Naive thymus-derived CD4-positive, alpha-beta T cell (primary cell): ENCODE measurements at regions not wholly inside any gene's neighbourhood (a gene's known extent, or its start where the extent isn't known, plus 50 kb on each side); places are given as distances from the start of the nearest gene placed in this dataset.
"Not testable (repeated sequence)": the region's sequence is repeated elsewhere in the genome, so short reads cannot be mapped to it uniquely, and the experiment has no call there.

Source experiments
- ATAC-seq: fragments of 150-1000 bp; cut with Tn5 transposase; 2 replicates; pipeline ENCODE4 v1.10.0; 2021; ENCODE audit warnings: mild to moderate bottlenecking, moderate library complexity
- CTCF ChIA-PET: fragments of 350-600 bp; sonication (Branson Sonifier 250); formaldehyde crosslinking; loops from one replicate; lab custom pipeline; 2021; ENCODE audit warnings: antibody characterized with exemption; lab: Charles Lee
- POLR2A ChIA-PET: fragments of 350-600 bp; sonication (Branson Sonifier 250); formaldehyde crosslinking; loops from one replicate; lab custom pipeline; 2021; ENCODE audit warnings: antibody characterized with exemption, inconsistent platforms; lab: Charles Lee
- DNase-seq, 9 donors: peaks; one replicate each; pipeline versions ENCODE4 v3.0.0 to v3.0.0-alpha.2; 2020 to 2022; ENCODE audit warnings: mixed read lengths in 1 of 9
- H3K27ac ChIP-seq: one replicate; pipeline ENCODE4 v1.7.0; 2013; ENCODE audit warnings: mild to moderate bottlenecking, low read depth, low read length, moderate library complexity
- H3K27me3 ChIP-seq, 2 donors: one replicate each; pipeline ENCODE4 v1.7.0; 2013; ENCODE audit warnings: low read length in 2 of 2, mild to moderate bottlenecking in 2 of 2, moderate library complexity in 2 of 2; ENCODE audit not compliant: control insufficient read depth in 2 of 2, insufficient read depth in 2 of 2
- H3K36me3 ChIP-seq, 3 experiments: 1 replicate in 2 of 3; 2 replicates in 1 of 3; pipeline ENCODE4 v1.7.0; 2013; ENCODE audit warnings: low read length in 3 of 3, mild to moderate bottlenecking in 3 of 3, moderate library complexity in 1 of 3; ENCODE audit not compliant: insufficient read depth in 3 of 3, control insufficient read depth in 2 of 3
- H3K4me1 ChIP-seq, 2 donors: one replicate each; pipeline ENCODE4 v1.7.0; 2013; ENCODE audit warnings: low read length in 2 of 2, mild to moderate bottlenecking in 2 of 2, moderate library complexity in 1 of 2; ENCODE audit not compliant: control insufficient read depth in 2 of 2, insufficient read depth in 2 of 2
- H3K4me3 ChIP-seq: 2 replicates; pipeline ENCODE4 v1.7.0; 2013; ENCODE audit warnings: mild to moderate bottlenecking, low read length
- H3K9me3 ChIP-seq, 3 experiments: 1 replicate in 2 of 3; 2 replicates in 1 of 3; pipeline ENCODE4 v1.7.0; 2013; ENCODE audit warnings: low read length in 3 of 3; ENCODE audit not compliant: control insufficient read depth in 2 of 3
- H3K27ac Mint-ChIP-seq, 9 donors: one replicate each; pipeline ENCODE4 v1.8.0; 2020 to 2022; ENCODE audit warnings: mixed read lengths in 9 of 9, mild to moderate bottlenecking in 8 of 9, moderate library complexity in 5 of 9, inconsistent platforms in 2 of 9
- H3K27me3 Mint-ChIP-seq, 5 donors: one replicate each; pipeline ENCODE4 v1.8.0; 2021 to 2022; ENCODE audit warnings: mixed read lengths in 5 of 5, mild to moderate bottlenecking in 1 of 5
- H3K36me3 Mint-ChIP-seq, 5 donors: one replicate each; pipeline ENCODE4 v1.8.0; 2020 to 2022; ENCODE audit warnings: mixed read lengths in 5 of 5, mild to moderate bottlenecking in 3 of 5, inconsistent platforms in 1 of 5
- H3K4me1 Mint-ChIP-seq, 7 donors: one replicate each; pipeline ENCODE4 v1.8.0; 2020 to 2022; ENCODE audit warnings: mixed read lengths in 7 of 7, mild to moderate bottlenecking in 3 of 7, inconsistent platforms in 1 of 7
- H3K4me3 Mint-ChIP-seq, 10 donors: one replicate each; pipeline ENCODE4 v1.8.0; 2020 to 2022; ENCODE audit warnings: mild to moderate bottlenecking in 10 of 10, mixed read lengths in 10 of 10, moderate library complexity in 6 of 10, inconsistent platforms in 2 of 10
- H3K9me3 Mint-ChIP-seq, 11 donors: one replicate each; pipeline ENCODE4 v1.8.0; 2020 to 2022; ENCODE audit warnings: mixed read lengths in 11 of 11, mild to moderate bottlenecking in 4 of 11, inconsistent platforms in 1 of 11, moderate library complexity in 1 of 11
- intact Hi-C, 2 donors: fragments of 100-400 bp; cut with micrococcal nuclease; formaldehyde crosslinking; loops; one replicate each; pipeline ENCODE4 v1.15.1; 2023

- Mint-ChIP-seq H3K9me3 (peaks cover 0 to 10% (median 3%) of the 10 kb centered on the region in 11 donors), H3K27ac (no peak overlapping the region), H3K27me3 (no peaks in the 10 kb centered on the region), H3K4me3 (no peak overlapping the region), H3K4me1 (no peaks in the 10 kb centered on the region), H3K36me3 (no peaks in the 10 kb centered on the region)
- intact Hi-C loops: no loop called here
- Histone ChIP-seq H3K27ac (no peak overlapping the region), H3K4me3 (no peak overlapping the region), H3K4me1 (no peaks in the 10 kb centered on the region), H3K36me3 (no peaks in the 10 kb centered on the region), H3K27me3 (no peaks in the 10 kb centered on the region), H3K9me3 (peaks cover 0 to 5% (median 0%) of the 10 kb centered on the region in 3 experiments)
- ATAC-seq (no peak), DNase-seq (no peak)
- POLR2A ChIA-PET: no interaction called here
- CTCF ChIA-PET: no interaction called here
Observed at GRCh38 chr11:97033178-97033577, 643.4 kb downstream of the JRKL start.

GRCh38 chr11:97048481-97048880, 658.7 kb downstream of the JRKL start:
- CTCF ChIA-PET: no interaction called here
- Mint-ChIP-seq H3K9me3 (peaks cover 0 to 18% (median 2%) of the 10 kb centered on the region in 11 donors), H3K4me1 (no peaks in the 10 kb centered on the region), H3K4me3 (no peak overlapping the region), H3K27ac (no peak overlapping the region), H3K27me3 (no peaks in the 10 kb centered on the region), H3K36me3 (no peaks in the 10 kb centered on the region)
- intact Hi-C loops: no loop called here
- no peaks in the 10 kb centered on the region for H3K27me3 ChIP-seq
- H3K36me3 ChIP-seq: no peaks in the 10 kb centered on the region
- no peak overlapping the region for H3K4me3 ChIP-seq
- DNase-seq (no peak), ATAC-seq (no peak)
- H3K27ac ChIP-seq: no peak overlapping the region
- no peaks in the 10 kb centered on the region for H3K4me1 ChIP-seq
- H3K9me3 ChIP-seq: no peaks in the 10 kb centered on the region
- POLR2A ChIA-PET: no interaction called here

GRCh38 chr11:97060184-97060583, 670.4 kb downstream of the JRKL start:
- H3K27me3 Mint-ChIP-seq: no peaks in the 10 kb centered on the region

GRCh38 chr11:97069160-97069559, 679.3 kb downstream of the JRKL start:
- DNase-seq (no peak), ATAC-seq (no peak)
- H3K4me3 Mint-ChIP-seq: no peak overlapping the region
- no peak overlapping the region for H3K27ac ChIP-seq
- no peak overlapping the region for H3K27ac Mint-ChIP-seq
- no peaks in the 10 kb centered on the region for H3K4me1 ChIP-seq
- H3K4me1 Mint-ChIP-seq: no peaks in the 10 kb centered on the region
- H3K36me3 ChIP-seq: no peaks in the 10 kb centered on the region
- POLR2A ChIA-PET: no interaction called here
- no peaks in the 10 kb centered on the region for H3K27me3 Mint-ChIP-seq
- peaks cover 0 to 14% (median 0%) of the 10 kb centered on the region in 3 experiments for H3K9me3 ChIP-seq
- peaks cover 0 to 6% (median 4%) of the 10 kb centered on the region in 5 donors for H3K36me3 Mint-ChIP-seq
- no peak overlapping the region for H3K4me3 ChIP-seq
- CTCF ChIA-PET: no interaction called here
- intact Hi-C loops: no loop called here
- H3K9me3 Mint-ChIP-seq: peaks cover 6 to 52% (median 25%) of the 10 kb centered on the region in 11 donors
- H3K27me3 ChIP-seq: no peaks in the 10 kb centered on the region

More at GRCh38 chr11:97060184-97060583, 670.4 kb downstream of the JRKL start:
- intact Hi-C loops: no loop called here
- DNase-seq (no peak), ATAC-seq (no peak)
- no peaks in the 10 kb centered on the region for H3K36me3 Mint-ChIP-seq
- Histone ChIP-seq H3K27me3 (no peaks in the 10 kb centered on the region), H3K27ac (no peak overlapping the region), H3K4me3 (no peak overlapping the region), H3K4me1 (no peaks in the 10 kb centered on the region), H3K36me3 (no peaks in the 10 kb centered on the region), H3K9me3 (peaks cover 0 to 19% (median 0%) of the 10 kb centered on the region in 3 experiments)
- CTCF ChIA-PET: no interaction called here
- H3K4me1 Mint-ChIP-seq: no peaks in the 10 kb centered on the region
- POLR2A ChIA-PET: no interaction called here
- H3K9me3 Mint-ChIP-seq: peaks cover 0 to 36% (median 7%) of the 10 kb centered on the region in 11 donors
- H3K4me3 Mint-ChIP-seq: no peak overlapping the region
- H3K27ac Mint-ChIP-seq: no peak overlapping the region

GRCh38 chr11:97072420-97072819, 682.6 kb downstream of the JRKL start:
- DNase-seq: no peak
- Mint-ChIP-seq H3K36me3 (peaks cover 0 to 6% (median 4%) of the 10 kb centered on the region in 5 donors), H3K27me3 (no peaks in the 10 kb centered on the region), H3K4me1 (no peaks in the 10 kb centered on the region), H3K4me3 (no peak overlapping the region), H3K9me3 (peaks cover 3 to 56% (median 28%) of the 10 kb centered on the region in 11 donors), H3K27ac (no peak overlapping the region)
- Histone ChIP-seq H3K27ac (no peak overlapping the region), H3K4me1 (no peaks in the 10 kb centered on the region), H3K27me3 (no peaks in the 10 kb centered on the region), H3K4me3 (no peak overlapping the region), H3K36me3 (no peaks in the 10 kb centered on the region), H3K9me3 (peaks cover 0 to 18% (median 0%) of the 10 kb centered on the region in 3 experiments)
- CTCF ChIA-PET: no interaction called here
- intact Hi-C loops: no loop called here
- no peak for ATAC-seq
- POLR2A ChIA-PET: no interaction called here

- POLR2A ChIA-PET, H3K27ac Mint-ChIP-seq, H3K4me3 Mint-ChIP-seq, DNase-seq, ATAC-seq, intact Hi-C loops, H3K27me3 Mint-ChIP-seq, H3K4me1 ChIP-seq, H3K4me3 ChIP-seq, H3K36me3 Mint-ChIP-seq, H3K36me3 ChIP-seq, H3K27me3 ChIP-seq, CTCF ChIA-PET, H3K27ac ChIP-seq, H3K4me1 Mint-ChIP-seq: not testable (repeated sequence)
- peaks cover 3 to 40% (median 21%) of the 10 kb centered on the region in 11 donors for H3K9me3 Mint-ChIP-seq
- peaks cover 0 to 18% (median 0%) of the 10 kb centered on the region in 3 experiments for H3K9me3 ChIP-seq
Observed at GRCh38 chr11:97076666-97077065, 686.9 kb downstream of the JRKL start.

GRCh38 chr11:97078443-97078842, 688.6 kb downstream of the JRKL start:
- no peaks in the 10 kb centered on the region for H3K4me1 ChIP-seq
- Mint-ChIP-seq H3K27me3 (no peaks in the 10 kb centered on the region), H3K36me3 (peaks cover 0 to under 1% (median under 1%) of the 10 kb centered on the region in 5 donors), H3K27ac (no peak overlapping the region), H3K9me3 (peaks cover 0 to 26% (median 11%) of the 10 kb centered on the region in 11 donors), H3K4me3 (no peak overlapping the region), H3K4me1 (no peaks in the 10 kb centered on the region)
- no peak overlapping the region for H3K4me3 ChIP-seq
- peaks cover 0 to 11% (median 0%) of the 10 kb centered on the region in 3 experiments for H3K9me3 ChIP-seq
- H3K36me3 ChIP-seq: no peaks in the 10 kb centered on the region
- no peak for ATAC-seq
- CTCF ChIA-PET: no interaction called here
- POLR2A ChIA-PET: no interaction called here
- no peaks in the 10 kb centered on the region for H3K27me3 ChIP-seq
- no peak overlapping the region for H3K27ac ChIP-seq
- intact Hi-C loops: no loop called here
- DNase-seq: no peak
